SU-DHL-6 (cell line): ENCODE measurements at regions not wholly inside any gene's neighbourhood (a gene's known extent, or its start where the extent isn't known, plus 50 kb on each side); places are given as distances from the start of the nearest gene placed in this dataset.

Experiments
- CTCF ChIP-seq: fragments of 200-600 bp; sonication (generic); IDR thresholded peaks from one replicate; pipeline ENCODE4 v1.5.1; 2017; ENCODE audit warnings: antibody characterized with exemption, mild to moderate bottlenecking, low read length, moderate library complexity; ENCODE audit not compliant: insufficient read depth, poor library complexity, severe bottlenecking
- EZH2phosphoT487 ChIP-seq: fragments of 200-600 bp; sonication (generic), shearing (Covaris generic); conservative IDR thresholded peaks from 2 replicates; pipeline ENCODE4 v1.6.1; 2018; ENCODE audit warnings: mild to moderate bottlenecking, antibody characterized with exemption, low read length, moderate library complexity, mixed read lengths

GRCh38 chr9:105004466-105005090 is 76.6 kb upstream of the ABCA1 start:
- no peak for TF ChIP-seq EZH2phosphoT487
- TF ChIP-seq CTCF = no peak
